ENCODE measurements at regions not wholly inside any gene's neighbourhood (a gene's known extent, or its start where the extent isn't known, plus 50 kb on each side); places are given as distances from the start of the nearest gene placed in this dataset.
"Not testable (repeated sequence)": the region's sequence is repeated elsewhere in the genome, so short reads cannot be mapped to it uniquely, and the experiment has no call there.

DNA sequence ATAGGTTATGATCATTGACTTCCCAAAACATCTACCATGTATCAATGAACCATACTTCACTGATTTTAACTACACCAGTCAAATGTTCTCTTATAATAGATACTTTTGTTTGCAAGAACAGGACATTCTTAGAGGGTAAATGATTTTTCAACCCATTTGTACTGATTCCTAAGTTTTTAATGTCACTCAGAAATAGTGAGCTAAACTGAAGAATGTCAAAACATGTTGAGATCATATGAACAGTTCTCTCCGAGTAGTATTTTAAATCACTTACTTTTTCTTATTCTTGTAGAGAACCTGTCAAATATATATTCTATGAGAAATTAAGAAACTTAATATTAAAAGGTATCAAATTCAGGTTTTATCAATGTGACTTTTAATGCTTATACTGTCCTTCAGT is 1362.9 kb upstream of the SLC39A10 start:
- CTCF ChIA-PET, result no interaction called here
- TF ChIP-seq, protein P1, sequence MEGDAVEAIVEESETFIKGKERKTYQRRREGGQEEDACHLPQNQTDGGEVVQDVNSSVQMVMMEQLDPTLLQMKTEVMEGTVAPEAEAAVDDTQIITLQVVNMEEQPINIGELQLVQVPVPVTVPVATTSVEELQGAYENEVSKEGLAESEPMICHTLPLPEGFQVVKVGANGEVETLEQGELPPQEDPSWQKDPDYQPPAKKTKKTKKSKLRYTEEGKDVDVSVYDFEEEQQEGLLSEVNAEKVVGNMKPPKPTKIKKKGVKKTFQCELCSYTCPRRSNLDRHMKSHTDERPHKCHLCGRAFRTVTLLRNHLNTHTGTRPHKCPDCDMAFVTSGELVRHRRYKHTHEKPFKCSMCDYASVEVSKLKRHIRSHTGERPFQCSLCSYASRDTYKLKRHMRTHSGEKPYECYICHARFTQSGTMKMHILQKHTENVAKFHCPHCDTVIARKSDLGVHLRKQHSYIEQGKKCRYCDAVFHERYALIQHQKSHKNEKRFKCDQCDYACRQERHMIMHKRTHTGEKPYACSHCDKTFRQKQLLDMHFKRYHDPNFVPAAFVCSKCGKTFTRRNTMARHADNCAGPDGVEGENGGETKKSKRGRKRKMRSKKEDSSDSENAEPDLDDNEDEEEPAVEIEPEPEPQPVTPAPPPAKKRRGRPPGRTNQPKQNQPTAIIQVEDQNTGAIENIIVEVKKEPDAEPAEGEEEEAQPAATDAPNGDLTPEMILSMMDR (IDR thresholded peaks at IDR 0.05; ENCODE audit: unreplicated experiment), result no peak
- BruUV-seq (replicated peaks), result no TSS peak
- no peak for DNase-seq (ENCODE audit: unreplicated experiment)
- Mint-ChIP-seq H3K36me3 (ENCODE audit: insufficient read depth, unreplicated experiment) (no peaks in the 10 kb centered on the region), H3K4me3 (ENCODE audit: unreplicated experiment) (no peak overlapping the region), H3K9me3 (ENCODE audit: unreplicated experiment) (no peaks in the 10 kb centered on the region), H3K27me3 (ENCODE audit: insufficient read depth, unreplicated experiment) (no peaks in the 10 kb centered on the region), H3K4me1 (ENCODE audit: insufficient read depth, unreplicated experiment) (no peaks in the 10 kb centered on the region), H3K27ac (ENCODE audit: low read depth, unreplicated experiment) (no peak overlapping the region)
- POLR2A ChIA-PET, result no interaction called here
- intact Hi-C loops (cut with micrococcal nuclease), result no loop called here

DNA sequence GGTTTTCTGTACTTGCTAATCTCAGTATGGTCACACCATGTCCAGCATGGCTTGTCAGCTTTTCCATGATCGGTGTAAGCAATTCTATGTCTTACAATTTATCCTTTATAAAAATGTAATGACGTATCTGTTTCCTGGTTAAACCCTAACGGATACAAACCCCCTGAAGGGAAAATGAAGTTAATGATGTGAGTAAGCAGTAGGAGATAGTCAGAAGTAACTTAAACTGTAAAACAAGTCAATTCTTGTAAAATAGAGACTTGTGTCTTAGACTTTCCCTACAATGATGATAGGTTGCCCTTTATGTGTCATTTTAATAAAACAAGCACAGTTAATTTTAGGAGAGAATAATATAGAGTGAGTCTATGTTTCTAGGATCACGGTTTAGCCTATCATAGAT is 1365.9 kb upstream of the SLC39A10 start:
- TF ChIP-seq, protein P1 (IDR thresholded peaks at IDR 0.05; ENCODE audit: unreplicated experiment), result no peak
- Mint-ChIP-seq H3K9me3 (ENCODE audit: unreplicated experiment) (no peaks in the 10 kb centered on the region), H3K4me1 (ENCODE audit: insufficient read depth, unreplicated experiment) (no peaks in the 10 kb centered on the region), H3K4me3 (ENCODE audit: unreplicated experiment) (no peak overlapping the region), H3K36me3 (ENCODE audit: insufficient read depth, unreplicated experiment) (no peaks in the 10 kb centered on the region), H3K27me3 (ENCODE audit: insufficient read depth, unreplicated experiment) (no peaks in the 10 kb centered on the region), H3K27ac (ENCODE audit: low read depth, unreplicated experiment) (no peak overlapping the region)
- intact Hi-C loops (cut with micrococcal nuclease), result no loop called here
- BruUV-seq (replicated peaks), result no TSS peak
- POLR2A ChIA-PET, result no interaction called here
- no peak for DNase-seq (ENCODE audit: unreplicated experiment)
- CTCF ChIA-PET, result no interaction called here

DNA sequence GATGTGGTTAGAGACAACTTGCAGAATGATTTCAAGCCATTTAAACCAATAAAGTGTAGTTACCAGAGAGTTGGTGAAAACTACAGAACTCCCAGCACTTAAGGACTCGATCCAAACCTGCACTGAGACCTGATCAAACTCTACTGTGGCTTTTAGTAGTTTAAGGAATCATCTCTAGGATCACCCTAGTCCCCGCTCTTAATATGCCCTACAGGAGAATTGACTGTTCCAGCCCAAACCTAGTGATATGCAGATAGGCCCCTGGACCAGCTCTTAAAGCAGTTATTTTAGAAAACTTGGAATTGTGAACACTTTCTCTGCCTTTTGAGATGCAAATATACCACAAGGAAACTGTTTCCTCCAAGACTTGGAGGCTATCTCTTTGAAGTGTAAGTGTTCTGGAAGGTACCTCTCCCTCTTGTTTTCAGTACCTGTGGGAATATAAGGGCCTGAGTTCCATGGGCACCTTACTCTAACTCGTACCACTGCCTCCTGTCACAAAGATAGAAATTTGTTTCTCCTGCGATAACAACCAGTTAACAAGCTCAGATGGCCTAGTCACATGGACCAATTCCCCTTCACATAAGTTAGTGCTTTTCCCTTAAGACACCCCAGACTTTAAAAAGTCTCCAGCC is 1367.2 kb upstream of the SLC39A10 start:
- no peak overlapping the region for H3K27ac Mint-ChIP-seq (ENCODE audit: low read depth, unreplicated experiment)
- H3K4me3 Mint-ChIP-seq (ENCODE audit: unreplicated experiment), result no peak overlapping the region
- intact Hi-C loops (cut with micrococcal nuclease), result no loop called here
- H3K9me3 Mint-ChIP-seq (ENCODE audit: unreplicated experiment), result no peaks in the 10 kb centered on the region
- CTCF ChIA-PET, result interaction anchor here (0.9 kb wide), 1 partner anchor 15 kb away, joined by 3 read pairs; no protein-coding TSS in a partner anchor
- no TSS peak for BruUV-seq (replicated peaks)
- no peak for DNase-seq (ENCODE audit: unreplicated experiment)
- POLR2A ChIA-PET, result interaction anchor here (0.8 kb wide), 1 partner anchor 11 kb away, joined by 3 read pairs; no protein-coding TSS in a partner anchor
- H3K4me1 Mint-ChIP-seq (ENCODE audit: insufficient read depth, unreplicated experiment), result no peaks in the 10 kb centered on the region
- no peaks in the 10 kb centered on the region for H3K36me3 Mint-ChIP-seq (ENCODE audit: insufficient read depth, unreplicated experiment)
- no peaks in the 10 kb centered on the region for H3K27me3 Mint-ChIP-seq (ENCODE audit: insufficient read depth, unreplicated experiment)
- TF ChIP-seq, protein P1 (IDR thresholded peaks at IDR 0.05; ENCODE audit: unreplicated experiment), result no peak

DNA sequence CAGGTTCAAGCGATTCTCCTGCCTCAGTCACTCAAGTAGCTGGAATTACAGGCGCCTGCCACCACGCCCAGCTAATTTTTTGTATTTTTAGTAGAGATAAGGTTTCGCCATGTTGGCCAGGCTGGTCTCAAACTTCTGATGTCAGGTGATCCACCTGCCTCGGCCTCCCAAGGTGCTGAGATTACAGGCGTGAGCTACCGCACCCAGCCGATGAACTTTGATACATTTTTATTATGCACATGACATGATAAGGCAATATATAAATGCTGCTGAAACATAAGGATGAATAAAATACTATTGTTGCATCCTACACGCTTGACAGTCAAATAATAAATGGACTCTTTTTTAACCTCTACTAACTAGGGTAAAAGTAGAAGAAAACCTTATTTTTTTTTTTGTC is 1380.4 kb upstream of the SLC39A10 start:
- BruUV-seq (replicated peaks); CTCF ChIA-PET; H3K36me3 Mint-ChIP-seq (ENCODE audit: insufficient read depth, unreplicated experiment); intact Hi-C loops (cut with micrococcal nuclease); H3K9me3 Mint-ChIP-seq (ENCODE audit: unreplicated experiment); DNase-seq (ENCODE audit: unreplicated experiment); H3K27me3 Mint-ChIP-seq (ENCODE audit: insufficient read depth, unreplicated experiment); H3K4me3 Mint-ChIP-seq (ENCODE audit: unreplicated experiment); H3K27ac Mint-ChIP-seq (ENCODE audit: low read depth, unreplicated experiment); POLR2A ChIA-PET; H3K4me1 Mint-ChIP-seq (ENCODE audit: insufficient read depth, unreplicated experiment): not testable (repeated sequence)
